ENCODE measurements at regions not wholly inside any gene's neighbourhood (a gene's known extent, or its start where the extent isn't known, plus 50 kb on each side); places are given as distances from the start of the nearest gene placed in this dataset.

- TF ChIP-seq, protein P1, sequence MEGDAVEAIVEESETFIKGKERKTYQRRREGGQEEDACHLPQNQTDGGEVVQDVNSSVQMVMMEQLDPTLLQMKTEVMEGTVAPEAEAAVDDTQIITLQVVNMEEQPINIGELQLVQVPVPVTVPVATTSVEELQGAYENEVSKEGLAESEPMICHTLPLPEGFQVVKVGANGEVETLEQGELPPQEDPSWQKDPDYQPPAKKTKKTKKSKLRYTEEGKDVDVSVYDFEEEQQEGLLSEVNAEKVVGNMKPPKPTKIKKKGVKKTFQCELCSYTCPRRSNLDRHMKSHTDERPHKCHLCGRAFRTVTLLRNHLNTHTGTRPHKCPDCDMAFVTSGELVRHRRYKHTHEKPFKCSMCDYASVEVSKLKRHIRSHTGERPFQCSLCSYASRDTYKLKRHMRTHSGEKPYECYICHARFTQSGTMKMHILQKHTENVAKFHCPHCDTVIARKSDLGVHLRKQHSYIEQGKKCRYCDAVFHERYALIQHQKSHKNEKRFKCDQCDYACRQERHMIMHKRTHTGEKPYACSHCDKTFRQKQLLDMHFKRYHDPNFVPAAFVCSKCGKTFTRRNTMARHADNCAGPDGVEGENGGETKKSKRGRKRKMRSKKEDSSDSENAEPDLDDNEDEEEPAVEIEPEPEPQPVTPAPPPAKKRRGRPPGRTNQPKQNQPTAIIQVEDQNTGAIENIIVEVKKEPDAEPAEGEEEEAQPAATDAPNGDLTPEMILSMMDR (IDR thresholded peaks at IDR 0.05): no peak
- TF ChIP-seq ZFX (IDR thresholded peaks at IDR 0.05; ENCODE audit: borderline replicate concordance): no peak
Measured at GRCh38 chr9:83151627-83152137, 88.7 kb upstream of the RASEF start.

Data from 22Rv1 (cell line).